OCI-LY1 (cell line): ENCODE measurements at regions not wholly inside any gene's neighbourhood (a gene's known extent, or its start where the extent isn't known, plus 50 kb on each side); places are given as distances from the start of the nearest gene placed in this dataset.
"Not testable (repeated sequence)": the region's sequence is repeated elsewhere in the genome, so short reads cannot be mapped to it uniquely, and the experiment has no call there.

Experiments used
- CTCF ChIP-seq: fragments of 200-600 bp; sonication (generic), shearing (Covaris generic); IDR thresholded peaks from 2 replicates; pipeline ENCODE4 v1.5.1; 2017; ENCODE audit warnings: mild to moderate bottlenecking, antibody characterized with exemption, low read length, moderate library complexity, mixed read lengths
- EZH2 ChIP-seq: fragments of 200-600 bp; sonication (generic), shearing (Covaris generic); IDR thresholded peaks from 2 replicates; pipeline ENCODE4 v1.8.0; 2017; ENCODE audit warnings: borderline replicate concordance, mixed run types, mild to moderate bottlenecking, antibody characterized with exemption, low read length, moderate library complexity, mixed read lengths

GRCh38 chr2:91587098-91587497 is 2895.6 kb downstream of the RPIA start:
- TF ChIP-seq CTCF, EZH2: not testable (repeated sequence)
